ENCODE measurements at regions not wholly inside any gene's neighbourhood (a gene's known extent, or its start where the extent isn't known, plus 50 kb on each side); places are given as distances from the start of the nearest gene placed in this dataset.
"Not testable (repeated sequence)": the region's sequence is repeated elsewhere in the genome, so short reads cannot be mapped to it uniquely, and the experiment has no call there.

DNA sequence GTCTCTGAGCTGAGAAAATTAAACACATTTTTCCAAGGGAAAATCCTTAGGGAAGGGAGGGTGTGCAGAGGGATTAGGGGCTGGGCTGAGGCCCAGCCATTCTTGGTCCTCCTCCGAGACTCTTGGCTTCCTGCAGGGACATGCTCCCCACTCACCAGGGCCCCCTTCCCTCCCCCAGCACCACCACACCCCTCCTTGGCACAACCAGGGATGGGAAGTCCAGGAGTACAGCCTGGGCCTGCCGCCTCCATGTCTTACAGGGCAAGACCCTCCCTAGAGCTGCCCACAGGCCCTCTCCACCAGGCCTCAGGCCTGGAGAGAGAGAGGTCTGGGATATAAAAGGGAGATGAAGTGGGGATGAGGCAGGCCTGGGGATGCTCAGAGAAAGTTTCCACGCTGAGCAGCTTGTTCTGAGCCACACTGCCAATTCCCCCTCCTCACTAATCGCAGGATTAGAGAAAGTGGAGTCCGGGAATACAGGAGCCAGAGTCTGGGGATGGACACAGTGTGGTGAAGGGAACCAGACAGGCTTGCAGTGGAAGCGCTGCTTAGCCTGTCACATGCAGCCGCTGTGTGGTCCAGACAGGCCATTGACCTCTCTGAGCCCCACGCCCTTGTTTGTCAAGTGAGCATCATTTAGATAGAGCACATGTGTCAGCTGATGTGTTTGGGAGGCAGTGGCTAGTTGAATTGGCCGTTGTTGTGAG, 105.5 kb downstream of the MRPL14 start:
- peak in 1 of 3 donors; percentile 41 for DNase-seq
- Histone ChIP-seq H3K36me3 (no peaks in the 10 kb centered on the region), H3K9me3 (no peaks in the 10 kb centered on the region), H3K27ac (peak overlapping the region in 1 of 4 donors; percentile 25), H3K4me3 (no peak overlapping the region), H3K27me3 (no peaks in the 10 kb centered on the region), H3K4me1 (no peaks in the 10 kb centered on the region)
- TF ChIP-seq POLR2A (IDR thresholded peaks at IDR 0.05) = no peak
- TF ChIP-seq, protein P1, sequence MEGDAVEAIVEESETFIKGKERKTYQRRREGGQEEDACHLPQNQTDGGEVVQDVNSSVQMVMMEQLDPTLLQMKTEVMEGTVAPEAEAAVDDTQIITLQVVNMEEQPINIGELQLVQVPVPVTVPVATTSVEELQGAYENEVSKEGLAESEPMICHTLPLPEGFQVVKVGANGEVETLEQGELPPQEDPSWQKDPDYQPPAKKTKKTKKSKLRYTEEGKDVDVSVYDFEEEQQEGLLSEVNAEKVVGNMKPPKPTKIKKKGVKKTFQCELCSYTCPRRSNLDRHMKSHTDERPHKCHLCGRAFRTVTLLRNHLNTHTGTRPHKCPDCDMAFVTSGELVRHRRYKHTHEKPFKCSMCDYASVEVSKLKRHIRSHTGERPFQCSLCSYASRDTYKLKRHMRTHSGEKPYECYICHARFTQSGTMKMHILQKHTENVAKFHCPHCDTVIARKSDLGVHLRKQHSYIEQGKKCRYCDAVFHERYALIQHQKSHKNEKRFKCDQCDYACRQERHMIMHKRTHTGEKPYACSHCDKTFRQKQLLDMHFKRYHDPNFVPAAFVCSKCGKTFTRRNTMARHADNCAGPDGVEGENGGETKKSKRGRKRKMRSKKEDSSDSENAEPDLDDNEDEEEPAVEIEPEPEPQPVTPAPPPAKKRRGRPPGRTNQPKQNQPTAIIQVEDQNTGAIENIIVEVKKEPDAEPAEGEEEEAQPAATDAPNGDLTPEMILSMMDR (IDR thresholded peaks at IDR 0.05) = no peak

DNA sequence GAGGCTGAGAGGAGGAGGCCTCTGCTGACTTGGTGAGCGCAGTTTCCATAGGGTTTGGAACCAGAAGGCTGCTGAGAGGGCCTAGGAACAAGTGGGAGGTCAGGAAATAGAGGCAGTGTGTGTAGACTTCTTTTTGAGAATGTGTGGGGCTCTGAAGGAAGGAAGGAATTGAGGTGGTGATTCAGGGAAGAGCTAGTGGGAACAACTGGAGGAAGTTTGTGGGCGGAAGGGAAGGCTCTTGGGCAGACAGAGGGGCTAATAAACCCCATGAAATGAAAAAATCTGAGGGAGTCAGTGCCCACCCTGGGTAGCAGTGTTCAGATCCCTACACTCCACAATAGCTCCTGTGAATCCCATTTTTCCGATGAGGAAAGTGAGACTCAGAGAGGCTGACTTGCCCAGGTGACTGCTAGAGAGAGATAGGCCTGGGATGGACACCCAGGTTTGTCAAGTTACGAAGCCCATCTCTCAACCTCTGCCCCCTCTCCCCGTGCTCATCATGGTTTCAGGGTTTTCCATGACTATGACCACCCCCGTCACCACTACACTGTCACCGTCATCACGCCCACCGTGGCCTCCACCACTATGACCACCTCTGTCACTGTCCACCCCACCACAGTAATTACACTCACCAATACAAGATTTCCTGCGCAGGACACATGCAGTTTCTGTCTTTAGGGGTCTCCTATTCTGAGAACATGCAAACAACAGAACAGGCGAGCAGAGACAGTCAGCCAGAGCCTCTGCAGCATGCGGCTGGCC, 106.4 kb downstream of the MRPL14 start:
- Histone ChIP-seq H3K27me3 (no peaks in the 10 kb centered on the region), H3K4me1 (no peaks in the 10 kb centered on the region), H3K9me3 (no peaks in the 10 kb centered on the region), H3K4me3 (no peak overlapping the region), H3K36me3 (no peaks in the 10 kb centered on the region), H3K27ac (no peak overlapping the region)
- peak in 1 of 3 donors; percentile 15 for DNase-seq
- TF ChIP-seq, protein P1 (IDR thresholded peaks at IDR 0.05) = no peak
- TF ChIP-seq POLR2A (IDR thresholded peaks at IDR 0.05) = no peak

DNA sequence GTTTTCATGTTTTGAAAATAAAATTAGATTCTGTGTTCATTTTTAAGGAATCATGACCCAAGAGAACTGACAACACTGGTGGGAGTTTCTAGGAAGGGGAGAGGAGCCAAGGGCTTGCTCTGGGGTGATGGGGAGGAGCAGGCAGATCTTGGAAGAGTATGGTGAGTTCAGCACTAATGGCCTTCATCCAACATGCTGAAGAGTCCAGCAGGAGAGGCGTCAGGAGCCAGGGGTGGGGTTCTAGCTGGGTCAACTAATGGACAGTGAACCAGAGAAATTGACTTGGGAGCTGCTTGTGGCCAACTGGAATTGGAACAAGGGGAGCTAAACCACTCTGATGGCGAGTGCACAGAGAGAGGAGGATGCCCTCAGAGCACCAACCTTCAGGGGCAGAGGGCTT, 107.1 kb downstream of the MRPL14 start:
- H3K27ac ChIP-seq = no peak overlapping the region
- H3K4me3 ChIP-seq = no peak overlapping the region
- TF ChIP-seq, protein P1 (IDR thresholded peaks at IDR 0.05) = no peak
- no peak for TF ChIP-seq POLR2A (IDR thresholded peaks at IDR 0.05)
- DNase-seq = peak in 1 of 3 donors; percentile 44
- H3K4me1 ChIP-seq = no peaks in the 10 kb centered on the region
- no peaks in the 10 kb centered on the region for H3K27me3 ChIP-seq
- no peaks in the 10 kb centered on the region for H3K36me3 ChIP-seq
- no peaks in the 10 kb centered on the region for H3K9me3 ChIP-seq

DNA sequence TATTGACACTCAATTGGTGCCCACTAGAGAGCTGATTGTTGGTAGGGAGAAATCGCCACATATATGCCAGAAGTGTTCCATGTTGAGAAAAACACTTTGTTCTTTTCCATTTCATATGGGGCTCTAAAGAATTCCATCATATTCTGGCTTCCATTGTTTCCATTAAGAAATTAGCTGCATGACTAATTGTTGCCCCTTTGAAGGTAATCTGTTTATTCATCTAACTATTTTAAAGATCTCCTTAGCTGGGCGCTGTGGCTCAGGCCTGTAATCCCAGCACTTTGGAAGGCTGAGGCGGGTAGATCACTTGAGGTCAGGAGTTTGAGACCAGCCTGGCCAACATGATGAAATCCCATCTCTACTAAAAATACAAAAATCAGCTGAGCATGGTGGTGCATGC, 109.9 kb downstream of the MRPL14 start:
- H3K36me3 ChIP-seq, DNase-seq, H3K4me3 ChIP-seq, H3K4me1 ChIP-seq, H3K27me3 ChIP-seq, H3K9me3 ChIP-seq, H3K27ac ChIP-seq: not testable (repeated sequence)

DNA sequence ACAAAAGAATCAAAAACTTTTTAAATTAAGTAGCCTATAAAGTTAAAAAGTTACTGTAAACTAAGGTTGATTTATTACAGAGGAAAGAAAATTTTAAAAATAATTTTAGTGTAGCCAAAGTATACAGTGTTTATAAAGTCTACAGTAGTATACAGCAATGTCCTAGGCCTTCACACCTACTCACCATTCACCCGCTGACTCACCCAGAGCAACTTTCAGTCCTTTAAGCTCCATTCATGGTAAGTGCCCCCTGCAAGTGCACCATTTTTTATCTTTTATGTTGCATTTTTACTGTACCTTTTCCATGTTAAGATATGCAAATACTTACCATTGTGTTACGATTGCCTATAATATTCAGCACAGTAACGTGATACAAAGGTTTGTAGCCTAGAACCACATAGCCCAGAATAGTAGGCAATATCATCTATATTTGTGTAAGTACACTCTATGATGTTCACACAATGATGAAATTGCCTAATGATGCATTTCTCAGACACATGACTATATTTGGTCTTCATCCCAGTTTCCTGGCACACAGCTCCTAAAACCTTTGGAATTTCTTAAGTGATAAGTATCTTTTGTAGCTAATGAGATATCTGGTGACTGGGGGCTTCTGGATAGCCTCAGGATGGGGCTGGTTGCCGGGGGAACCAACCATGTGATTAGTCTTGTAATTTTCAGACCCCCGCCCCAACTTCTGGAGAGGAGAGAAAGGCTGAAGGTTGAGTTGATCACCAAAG, 111.0 kb downstream of the MRPL14 start:
- no peaks in the 10 kb centered on the region for H3K4me1 ChIP-seq
- H3K4me3 ChIP-seq = no peak overlapping the region
- TF ChIP-seq, protein P1 (IDR thresholded peaks at IDR 0.05) = no peak
- TF ChIP-seq POLR2A (IDR thresholded peaks at IDR 0.05) = no peak
- no peaks in the 10 kb centered on the region for H3K27me3 ChIP-seq
- H3K36me3 ChIP-seq = no peaks in the 10 kb centered on the region
- no peak overlapping the region for H3K27ac ChIP-seq
- no peak for DNase-seq
- no peaks in the 10 kb centered on the region for H3K9me3 ChIP-seq

DNA sequence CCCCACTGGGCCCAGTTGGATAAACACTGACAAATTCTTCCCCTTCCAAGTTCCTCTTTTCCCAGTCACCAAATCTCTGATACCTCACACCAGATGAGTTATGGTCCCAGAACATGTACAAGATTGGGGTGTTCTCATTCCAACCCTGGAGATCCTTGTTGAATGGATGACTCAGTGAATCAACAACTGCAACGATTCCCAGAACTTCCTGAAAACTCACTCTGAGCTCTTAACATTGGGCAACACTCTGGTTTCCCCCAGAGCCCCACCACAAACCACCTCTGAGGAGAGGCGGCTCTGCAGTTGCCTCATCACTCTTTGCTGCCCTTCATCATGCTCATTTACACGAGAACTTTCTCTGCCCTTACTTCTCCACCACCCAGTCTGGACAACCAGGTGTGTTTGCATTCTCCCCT, 115.2 kb downstream of the MRPL14 start:
- no peaks in the 10 kb centered on the region for H3K36me3 ChIP-seq
- no peaks in the 10 kb centered on the region for H3K4me1 ChIP-seq
- TF ChIP-seq, protein P1 (IDR thresholded peaks at IDR 0.05) = no peak
- no peak for TF ChIP-seq POLR2A (IDR thresholded peaks at IDR 0.05)
- peak in 1 of 3 donors; percentile 34 for DNase-seq
- no peak overlapping the region for H3K4me3 ChIP-seq
- no peaks in the 10 kb centered on the region for H3K27me3 ChIP-seq
- H3K9me3 ChIP-seq = no peaks in the 10 kb centered on the region
- no peak overlapping the region for H3K27ac ChIP-seq
